ENCODE measurements at regions not wholly inside any gene's neighbourhood (a gene's known extent, or its start where the extent isn't known, plus 50 kb on each side); places are given as distances from the start of the nearest gene placed in this dataset.

GRCh38 chr14:86221000-86221399 lies 691.1 kb downstream of the FLRT2 start:
- no peak overlapping the region for H3K4me3 ChIP-seq (ENCODE audit: low read depth, low read length)
- TF ChIP-seq CTCF (conservative IDR thresholded peaks at IDR 0.05; ENCODE audit: low read depth, low read length), result no peak
- no peak for DNase-seq (ENCODE audit: low read depth)

- TF ChIP-seq CTCF (conservative IDR thresholded peaks at IDR 0.05; ENCODE audit: low read depth, low read length), result no peak
- no peak overlapping the region for H3K4me3 ChIP-seq (ENCODE audit: low read depth, low read length)
- DNase-seq (ENCODE audit: low read depth), result no peak
These were observed 687.6 kb downstream of the FLRT2 start for GRCh38 chr14:86217523-86217922.

GRCh38 chr14:86203843-86204242 lies 673.9 kb downstream of the FLRT2 start:
- no peak overlapping the region for H3K4me3 ChIP-seq (ENCODE audit: low read depth, low read length)
- DNase-seq (ENCODE audit: low read depth), result no peak
- no peak for TF ChIP-seq CTCF (conservative IDR thresholded peaks at IDR 0.05; ENCODE audit: low read depth, low read length)

GRCh38 chr14:86196471-86196870 lies 666.5 kb downstream of the FLRT2 start:
- no peak for TF ChIP-seq CTCF (conservative IDR thresholded peaks at IDR 0.05; ENCODE audit: low read depth, low read length)
- no peak for DNase-seq (ENCODE audit: low read depth)
- no peak overlapping the region for H3K4me3 ChIP-seq (ENCODE audit: low read depth, low read length)

GRCh38 chr14:86193756-86194155 lies 663.8 kb downstream of the FLRT2 start:
- DNase-seq (ENCODE audit: low read depth), result no peak
- TF ChIP-seq CTCF (conservative IDR thresholded peaks at IDR 0.05; ENCODE audit: low read depth, low read length), result no peak
- no peak overlapping the region for H3K4me3 ChIP-seq (ENCODE audit: low read depth, low read length)

- TF ChIP-seq CTCF (conservative IDR thresholded peaks at IDR 0.05; ENCODE audit: low read depth, low read length), result no peak
- DNase-seq (ENCODE audit: low read depth), result no peak
- H3K4me3 ChIP-seq (ENCODE audit: low read depth, low read length), result no peak overlapping the region
These were observed 650.0 kb downstream of the FLRT2 start for GRCh38 chr14:86179980-86180379.

GRCh38 chr14:86168371-86168770 lies 638.4 kb downstream of the FLRT2 start:
- TF ChIP-seq CTCF (conservative IDR thresholded peaks at IDR 0.05; ENCODE audit: low read depth, low read length), result no peak
- no peak for DNase-seq (ENCODE audit: low read depth)

More at GRCh38 chr14:86168371-86168770, 638.4 kb downstream of the FLRT2 start:
- H3K4me3 ChIP-seq (ENCODE audit: low read depth, low read length), result no peak overlapping the region
